Panc1 (cell line): ENCODE measurements at regions not wholly inside any gene's neighbourhood (a gene's known extent, or its start where the extent isn't known, plus 50 kb on each side); places are given as distances from the start of the nearest gene placed in this dataset.

Source experiments
- CTCF ChIP-seq: fragments of 450-650 bp; IDR thresholded peaks from 2 replicates; pipeline ENCODE4 v1.5.1; 2017; ENCODE audit warnings: mild to moderate bottlenecking
- SIN3A ChIP-seq: IDR thresholded peaks from 2 replicates; pipeline ENCODE4 v1.6.1; 2012; ENCODE audit warnings: low read depth, mild to moderate bottlenecking, low read length, moderate library complexity, borderline replicate concordance; ENCODE audit not compliant: insufficient read depth

GRCh38 chr3:75061806-75062205 lies 447.3 kb upstream of the CNTN3 start:
- no peak for TF ChIP-seq CTCF
- TF ChIP-seq SIN3A: no peak
